ENCODE measurements at regions not wholly inside any gene's neighbourhood (a gene's known extent, or its start where the extent isn't known, plus 50 kb on each side); places are given as distances from the start of the nearest gene placed in this dataset.
"Not testable (repeated sequence)": the region's sequence is repeated elsewhere in the genome, so short reads cannot be mapped to it uniquely, and the experiment has no call there.

- DNase-seq = no peak
These were observed 579.6 kb downstream of the AMY1C start for GRCh38 chr1:104329278-104329677.

GRCh38 chr1:104331763-104332162 lies 582.1 kb downstream of the AMY1C start:
- no peak for DNase-seq

DNA sequence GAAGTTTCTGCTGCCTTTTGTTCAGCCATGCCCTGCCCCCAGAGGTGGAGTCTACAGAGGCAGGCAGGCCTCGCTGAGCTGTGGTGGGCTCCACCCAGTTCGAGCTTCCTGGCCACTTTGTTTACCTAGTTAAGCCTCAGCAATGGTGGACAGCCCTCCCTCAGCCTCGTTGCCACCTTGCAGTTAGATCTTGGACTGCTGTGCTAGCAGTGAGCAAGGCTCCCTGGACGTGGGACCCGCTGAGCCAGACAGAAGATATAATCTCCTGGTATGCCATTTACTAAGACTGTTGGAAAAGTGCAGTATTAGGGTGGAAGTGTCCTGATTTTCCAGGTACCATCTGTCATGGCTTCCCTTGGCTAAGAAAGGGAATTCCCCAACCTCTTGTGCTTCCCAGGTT lies 588.2 kb downstream of the AMY1C start:
- not testable (repeated sequence) for DNase-seq

GRCh38 chr1:104341944-104342343 lies 592.2 kb downstream of the AMY1C start:
- no peak for DNase-seq

DNA sequence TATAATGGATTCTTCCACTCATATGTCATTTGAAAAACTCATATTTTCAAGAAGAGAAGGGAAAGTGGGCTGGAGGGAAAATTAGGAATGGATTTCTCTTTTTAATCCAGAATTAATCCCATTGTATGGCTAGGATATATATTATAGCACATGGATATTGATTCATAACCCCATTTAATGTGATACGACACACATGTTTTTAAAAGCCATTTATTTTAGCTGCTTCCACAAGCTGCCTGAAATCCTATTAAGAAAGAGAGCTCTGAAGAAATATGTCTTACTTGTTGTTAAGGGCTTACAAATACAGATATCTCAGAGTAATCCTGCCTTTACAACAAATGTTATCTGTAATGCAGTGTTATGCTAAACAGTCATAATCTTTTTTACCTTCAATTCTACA lies 598.6 kb downstream of the AMY1C start:
- no peak for DNase-seq

- no peak for DNase-seq
These were observed 603.9 kb downstream of the AMY1C start for GRCh38 chr1:104353580-104353979.

DNA sequence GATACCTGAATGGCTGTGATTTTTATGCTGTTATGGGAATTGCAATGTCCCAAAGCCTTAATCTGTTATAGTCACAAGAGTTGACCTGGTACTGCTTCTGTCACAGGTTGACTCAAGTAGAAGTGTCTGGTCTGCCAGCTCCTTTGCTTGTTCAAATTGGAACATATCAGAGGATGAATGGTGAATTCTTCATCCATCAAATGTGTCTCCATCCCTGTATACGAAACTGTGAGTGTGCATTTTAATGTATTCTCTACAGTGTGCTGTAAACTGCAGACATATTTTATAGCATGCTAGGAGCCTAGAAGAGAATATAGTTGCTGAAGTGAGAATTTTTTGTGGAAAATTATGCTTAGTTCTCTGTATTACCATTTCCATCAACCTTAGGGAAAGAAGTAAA lies 608.4 kb downstream of the AMY1C start:
- DNase-seq = no peak

GRCh38 chr1:104358621-104359020 lies 608.9 kb downstream of the AMY1C start:
- DNase-seq = no peak

DNA sequence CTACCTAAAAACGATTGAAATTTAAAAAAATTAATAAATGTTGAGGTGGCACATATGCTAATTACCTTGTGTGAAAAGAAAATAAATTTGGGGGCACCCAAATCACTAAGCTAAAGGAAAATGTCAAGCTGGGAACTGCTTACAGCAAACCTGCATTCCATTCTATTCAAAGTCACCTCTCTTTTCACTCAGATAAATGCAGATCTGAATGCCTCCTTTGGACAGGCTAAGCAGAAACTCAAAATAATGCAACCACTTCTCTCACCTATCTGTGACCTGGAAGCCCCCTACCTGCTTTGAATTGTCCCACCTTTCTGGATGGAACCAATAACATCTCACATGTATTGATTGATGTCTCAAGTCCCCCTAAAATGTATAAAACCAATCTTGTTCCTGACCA lies 628.7 kb downstream of the AMY1C start:
- no peak for DNase-seq

DNA sequence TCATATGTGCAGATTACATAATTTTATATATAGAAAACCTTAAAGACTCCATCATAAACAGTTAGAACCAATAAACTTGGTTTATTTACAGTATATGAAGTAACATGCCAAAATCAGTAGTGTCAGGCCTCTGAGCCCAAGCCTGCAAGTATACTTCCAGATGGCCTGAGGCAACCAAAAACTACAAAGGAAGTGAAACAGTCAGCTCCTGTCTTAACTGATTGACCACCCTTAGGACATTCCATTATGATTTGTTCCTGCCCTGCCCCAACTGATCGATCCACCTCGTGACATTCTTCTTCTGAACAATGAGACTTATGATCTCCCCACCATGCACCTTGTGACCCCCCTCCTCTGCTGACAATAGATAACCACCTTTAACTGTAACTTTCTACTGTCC lies 630.3 kb downstream of the AMY1C start:
- DNase-seq = no peak

DNA sequence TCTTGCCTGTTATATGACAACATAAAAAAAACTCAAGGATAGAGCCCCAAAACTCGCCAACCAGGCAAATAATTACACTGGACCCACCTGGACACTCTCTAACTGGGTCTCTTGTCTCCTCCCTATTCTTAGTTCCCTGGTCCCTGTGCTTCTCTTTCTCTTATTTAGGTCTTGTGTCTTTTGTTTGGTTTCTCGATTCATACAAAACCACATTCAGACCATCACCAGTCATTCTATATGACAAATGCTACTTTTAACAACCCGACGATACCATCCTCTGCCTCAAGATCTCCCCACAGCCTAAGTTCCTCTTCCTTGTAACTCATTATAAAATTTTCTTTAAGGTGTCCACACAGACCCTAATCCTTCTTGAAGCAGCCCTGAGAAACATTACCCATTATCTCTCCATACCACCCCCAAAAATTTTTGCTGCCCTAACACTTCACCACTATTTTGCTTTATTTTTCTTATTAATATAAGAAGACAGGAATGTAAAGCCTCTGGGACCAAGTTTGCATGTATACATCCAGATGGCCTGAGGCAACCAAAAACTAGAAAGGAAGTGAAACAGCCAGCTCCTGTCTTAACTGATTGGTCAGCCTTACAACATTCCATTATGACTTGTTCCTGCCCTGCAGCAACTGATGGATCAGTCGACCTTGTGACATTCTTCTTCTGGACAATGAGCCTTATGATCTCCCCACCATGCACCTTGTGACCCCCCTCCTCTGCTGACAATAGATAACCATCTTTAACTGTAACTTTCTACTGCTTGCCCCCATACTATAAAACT lies 638.2 kb downstream of the AMY1C start:
- no peak for DNase-seq

GRCh38 chr1:104392552-104392951 lies 642.9 kb downstream of the AMY1C start:
- no peak for DNase-seq

DNA sequence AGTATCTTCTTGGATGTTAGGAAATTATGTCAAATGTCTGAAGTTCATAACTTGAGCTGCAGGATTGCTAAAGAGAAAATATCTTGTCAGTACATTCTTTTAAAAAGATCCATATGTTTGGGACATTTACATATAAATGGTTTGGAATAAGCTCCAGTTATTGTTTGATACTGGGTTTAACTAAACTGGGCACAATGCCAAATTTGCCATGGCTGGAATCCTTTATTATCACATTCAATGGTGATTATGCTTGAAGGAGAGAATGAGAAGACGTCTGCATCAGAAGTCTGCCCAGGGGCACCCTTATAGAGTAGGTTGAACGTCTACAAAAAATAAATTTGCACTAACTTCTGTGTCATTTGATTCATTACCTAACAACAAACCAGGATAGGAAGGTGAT lies 652.5 kb downstream of the AMY1C start:
- DNase-seq = peak in 1 of 2 experiments; percentile 34

- no peak for DNase-seq
These were observed 654.2 kb downstream of the AMY1C start for GRCh38 chr1:104403883-104404282.

GRCh38 chr1:104406728-104407127 lies 657.0 kb downstream of the AMY1C start:
- no peak for DNase-seq

DNA sequence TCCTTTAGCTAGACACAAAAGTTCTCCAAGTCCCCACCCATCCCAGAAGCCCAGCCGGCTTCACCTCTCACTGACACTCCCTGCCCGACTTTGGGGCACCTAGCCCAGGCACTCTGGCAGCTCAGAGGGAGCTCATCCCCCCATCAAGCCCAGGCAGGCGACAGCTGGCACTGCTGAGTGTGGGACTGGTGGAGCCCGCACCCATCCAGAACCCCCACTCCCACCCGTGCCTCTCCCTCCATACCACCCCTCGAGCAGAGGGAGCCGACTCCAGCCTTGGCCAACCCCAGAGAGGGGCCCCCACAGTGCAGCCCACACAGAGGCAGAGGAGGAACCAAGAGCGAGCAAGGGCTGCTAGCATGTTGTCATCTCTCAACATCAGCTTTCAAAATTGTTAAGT lies 658.6 kb downstream of the AMY1C start:
- DNase-seq = no peak

- DNase-seq = no peak
These were observed 685.6 kb downstream of the AMY1C start for GRCh38 chr1:104435255-104435654.

- DNase-seq = no peak
These were observed 690.3 kb downstream of the AMY1C start for GRCh38 chr1:104440011-104440410.

DNA sequence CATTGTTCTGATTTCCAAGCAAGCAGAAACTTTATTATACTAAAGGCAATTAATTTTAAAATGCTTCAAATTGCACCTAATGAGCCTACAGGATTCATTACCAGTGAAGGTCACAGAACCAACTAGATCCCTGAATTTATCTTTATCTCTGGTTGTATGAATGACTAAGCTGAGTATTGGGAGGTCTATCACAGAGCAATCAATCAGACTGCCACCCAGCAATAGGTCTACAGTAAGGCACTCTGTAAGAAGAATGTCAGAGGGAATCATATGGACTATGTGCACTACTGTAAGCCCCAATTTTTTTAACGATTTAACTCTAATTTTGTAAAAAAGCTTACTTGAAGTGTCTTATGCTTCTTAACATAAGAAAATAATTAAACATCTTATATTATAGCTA lies 707.0 kb downstream of the AMY1C start:
- no peak for DNase-seq

GRCh38 chr1:104459886-104460285 lies 710.2 kb downstream of the AMY1C start:
- DNase-seq = no peak

DNA sequence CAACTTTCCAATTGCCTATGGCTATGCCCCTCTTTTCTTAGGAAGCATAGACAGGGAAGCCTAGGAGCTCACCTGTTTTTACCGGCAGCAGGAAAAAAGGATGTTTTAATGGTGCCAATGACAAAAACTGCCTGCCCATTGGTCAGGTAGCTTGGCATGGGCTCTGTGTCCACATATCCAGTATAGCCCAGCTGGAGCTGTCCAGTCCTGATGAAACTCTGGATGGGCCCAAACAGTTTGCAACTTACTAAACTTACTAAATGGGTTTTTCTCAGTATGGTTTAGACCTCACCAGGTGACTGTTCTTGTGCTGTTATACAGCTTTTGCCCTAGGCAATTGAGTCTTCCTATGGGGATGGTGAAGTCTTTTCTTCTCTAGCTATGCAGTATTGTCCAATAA lies 711.2 kb downstream of the AMY1C start:
- DNase-seq = no peak

- DNase-seq = no peak
These were observed 713.5 kb downstream of the AMY1C start for GRCh38 chr1:104463126-104463697.

DNA sequence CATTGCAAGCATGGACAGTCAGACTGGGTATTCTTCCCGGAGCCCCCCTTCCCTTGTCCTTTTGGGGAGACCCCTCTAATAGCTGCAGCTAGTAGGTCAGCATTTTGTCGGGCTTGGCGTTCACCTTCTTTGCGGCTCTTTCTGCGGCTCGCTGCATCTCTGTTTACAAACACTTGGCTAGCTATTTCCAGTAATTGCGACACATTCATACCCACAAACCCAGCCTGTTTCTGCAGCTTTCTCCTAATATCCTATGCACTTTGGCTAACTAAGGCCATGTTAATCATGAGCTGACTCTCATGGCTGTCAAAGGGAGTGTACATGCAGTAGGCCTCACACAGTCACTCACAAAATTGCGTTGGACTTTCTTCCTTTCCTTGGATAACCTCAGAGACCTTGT lies 716.4 kb downstream of the AMY1C start:
- DNase-seq = no peak

- DNase-seq = no peak
These were observed 717.9 kb downstream of the AMY1C start for GRCh38 chr1:104467590-104467989.

GRCh38 chr1:104468282-104468681 lies 718.6 kb downstream of the AMY1C start:
- no peak for DNase-seq

All from NCI-H446 (cell line).